Esophagus muscularis mucosa (tissue), 4 donors: ENCODE measurements at regions not wholly inside any gene's neighbourhood (a gene's known extent, or its start where the extent isn't known, plus 50 kb on each side); places are given as distances from the start of the nearest gene placed in this dataset.
"Not testable (repeated sequence)": the region's sequence is repeated elsewhere in the genome, so short reads cannot be mapped to it uniquely, and the experiment has no call there.

Source experiments
- DNase-seq: peaks from one replicate; pipeline ENCODE4 v3.0.0-alpha.2; 2017; ENCODE audit errors: extremely low spot score
- H3K27ac ChIP-seq, 4 donors: fragments of 200-600 bp; sonication (generic); replicated peaks in 1 of 4; 1 replicate in 3 of 4; 2 replicates in 1 of 4; pipeline ENCODE4 v1.5.1; 2016 to 2019; ENCODE audit warnings: mild to moderate bottlenecking in 1 of 4
- H3K27me3 ChIP-seq, 4 donors: fragments of 200-600 bp; sonication (generic); one replicate each; pipeline versions ENCODE4 v1.5.1 to v1.6.0; 2016 to 2019
- H3K36me3 ChIP-seq, 4 donors: fragments of 200-600 bp; sonication (generic); one replicate each; pipeline ENCODE4 v1.5.1; 2016 to 2019
- H3K4me1 ChIP-seq, 4 donors: fragments of 200-600 bp; sonication (generic); one replicate each; pipeline ENCODE4 v1.5.1; 2016 to 2019
- H3K4me3 ChIP-seq, 4 donors: fragments of 200-600 bp; sonication (generic); 1 replicate in 2 of 4; 2 replicates in 2 of 4; pipeline ENCODE4 v1.5.1; 2016 to 2019; ENCODE audit warnings: mild to moderate bottlenecking in 4 of 4, moderate library complexity in 1 of 4
- H3K9me3 ChIP-seq, 4 donors: fragments of 200-600 bp; sonication (generic); 1 replicate in 3 of 4; 2 replicates in 1 of 4; pipeline ENCODE4 v1.5.1; 2016 to 2019
- CTCF ChIP-seq, 3 experiments: fragments of 200-600 bp in 2 of 3; fragments of 450-650 bp in 1 of 3; sonication (generic) in 2 of 3; IDR thresholded peaks; one replicate each; pipeline ENCODE4 v1.5.1; 2017 to 2019; ENCODE audit warnings: antibody characterized with exemption in 3 of 3, mild to moderate bottlenecking in 2 of 3, moderate library complexity in 1 of 3
- EP300 ChIP-seq: sonication (generic); formaldehyde crosslinking; IDR thresholded peaks from one replicate; pipeline ENCODE4 v1.6.1; 2017; ENCODE audit warnings: antibody characterized with exemption
- POLR2A ChIP-seq: fragments of 450-650 bp; IDR thresholded peaks from one replicate; pipeline ENCODE4 v1.6.1; 2017; ENCODE audit warnings: antibody characterized with exemption, moderate library complexity, mild to moderate bottlenecking, low read depth
- POLR2AphosphoS5 ChIP-seq, 2 donors: sonication (generic); formaldehyde crosslinking; IDR thresholded peaks; one replicate each; pipeline ENCODE4 v1.6.1; 2017; ENCODE audit warnings: antibody characterized with exemption in 2 of 2
- WGBS: methylation state at CpG from one replicate; pipeline ENCODE4 v1.1.5; 2018; 5-methylcytosine and 5-hydroxymethylcytosine counted together
- intact Hi-C: fragments of 100-400 bp; cut with DNase I; formaldehyde crosslinking; loops from one replicate; pipeline ENCODE4 v1.15.1; 2023

GRCh38 chr1:221583465-221583864, 158.4 kb downstream of the DUSP10 start:
- DNase-seq: no peak

GRCh38 chr1:221587013-221587412, 154.9 kb downstream of the DUSP10 start:
- H3K4me1 ChIP-seq, H3K27ac ChIP-seq, H3K27me3 ChIP-seq, H3K36me3 ChIP-seq, H3K9me3 ChIP-seq, H3K4me3 ChIP-seq, intact Hi-C loops, DNase-seq: not testable (repeated sequence)
- WGBS: 100% methylated on average over 1 of the region's 1 CpG

More at GRCh38 chr1:221583465-221583864, 158.4 kb downstream of the DUSP10 start:
- H3K4me1 ChIP-seq: no peaks in the 10 kb centered on the region
- no peak for TF ChIP-seq POLR2AphosphoS5 (IDR thresholded peaks at IDR 0.05)
- TF ChIP-seq POLR2A: no peak
- no peak for TF ChIP-seq CTCF (IDR thresholded peaks at IDR 0.05)
- TF ChIP-seq EP300: no peak
- WGBS: 97% methylated on average over 2 of the region's 2 CpGs
- H3K36me3 ChIP-seq: no peaks in the 10 kb centered on the region
- no peak overlapping the region for H3K4me3 ChIP-seq
- intact Hi-C loops: no loop called here
- no peaks in the 10 kb centered on the region for H3K27me3 ChIP-seq
- H3K9me3 ChIP-seq: no peaks in the 10 kb centered on the region
- H3K27ac ChIP-seq: no peak overlapping the region

- H3K9me3 ChIP-seq, intact Hi-C loops: not testable (repeated sequence)
Observed at GRCh38 chr1:221591250-221591649, 150.6 kb downstream of the DUSP10 start.

GRCh38 chr1:221594576-221594975, 147.3 kb downstream of the DUSP10 start:
- H3K4me3 ChIP-seq: no peak overlapping the region
- intact Hi-C loops: no loop called here
- TF ChIP-seq CTCF (IDR thresholded peaks at IDR 0.05) (no peak), EP300 (no peak), POLR2A (no peak), POLR2AphosphoS5 (IDR thresholded peaks at IDR 0.05) (no peak)
- H3K27ac ChIP-seq: no peak overlapping the region
- H3K27me3 ChIP-seq: no peaks in the 10 kb centered on the region
- 65% methylated on average over 2 of the region's 2 CpGs for WGBS
- no peaks in the 10 kb centered on the region for H3K9me3 ChIP-seq
- no peaks in the 10 kb centered on the region for H3K4me1 ChIP-seq
- no peaks in the 10 kb centered on the region for H3K36me3 ChIP-seq
- DNase-seq: no peak

More at GRCh38 chr1:221591250-221591649, 150.6 kb downstream of the DUSP10 start:
- H3K4me1 ChIP-seq, H3K27me3 ChIP-seq, DNase-seq, H3K27ac ChIP-seq, H3K36me3 ChIP-seq, H3K4me3 ChIP-seq: not testable (repeated sequence)

- intact Hi-C loops: no loop called here
- DNase-seq: no peak
- no peaks in the 10 kb centered on the region for H3K4me1 ChIP-seq
- TF ChIP-seq POLR2AphosphoS5 (IDR thresholded peaks at IDR 0.05) (no peak), CTCF (IDR thresholded peaks at IDR 0.05) (no peak)
- H3K27ac ChIP-seq: no peak overlapping the region
- no peak overlapping the region for H3K4me3 ChIP-seq
- no peaks in the 10 kb centered on the region for H3K9me3 ChIP-seq
- WGBS: 75% methylated on average over 6 of the region's 6 CpGs
- H3K36me3 ChIP-seq: no peaks in the 10 kb centered on the region
- no peaks in the 10 kb centered on the region for H3K27me3 ChIP-seq
Observed at GRCh38 chr1:221598122-221598521, 143.8 kb downstream of the DUSP10 start.

- no peak for TF ChIP-seq POLR2AphosphoS5 (IDR thresholded peaks at IDR 0.05)
- no peak for TF ChIP-seq EP300
- TF ChIP-seq CTCF (IDR thresholded peaks at IDR 0.05): no peak
- no peak for TF ChIP-seq POLR2A
- no peak for DNase-seq
- no peaks in the 10 kb centered on the region for H3K36me3 ChIP-seq
- H3K4me1 ChIP-seq: no peaks in the 10 kb centered on the region
- intact Hi-C loops: no loop called here
- no peak overlapping the region for H3K4me3 ChIP-seq
- H3K27ac ChIP-seq: no peak overlapping the region
- H3K27me3 ChIP-seq: no peaks in the 10 kb centered on the region
- H3K9me3 ChIP-seq: no peaks in the 10 kb centered on the region
Observed at GRCh38 chr1:221601166-221601565, 140.7 kb downstream of the DUSP10 start.
